Endothelial cell of umbilical vein (primary cell): ENCODE measurements at regions not wholly inside any gene's neighbourhood (a gene's known extent, or its start where the extent isn't known, plus 50 kb on each side); places are given as distances from the start of the nearest gene placed in this dataset.

Experiments used
- BruUV-seq: library from RNA; stranded (reverse); fragments of 400-500 nt; replicated peaks from 2 replicates; lab custom pipeline; 2021; lab: Mats Ljungman, UMichigan
- CTCF ChIA-PET: fragments of 300-600, 350-600 bp; sonication (Branson Sonifier 250); formaldehyde crosslinking; loops from one replicate; lab custom pipeline; 2021; ENCODE audit warnings: antibody characterized with exemption, inconsistent platforms; lab: Charles Lee
- POLR2A ChIA-PET: fragments of 300-600, 350-600 bp; sonication (Branson Sonifier 250); formaldehyde crosslinking; loops from one replicate; lab custom pipeline; 2021; ENCODE audit warnings: antibody characterized with exemption, inconsistent platforms; lab: Charles Lee
- DNase-seq: peaks from one replicate; pipeline ENCODE4 v3.0.0-alpha.2; 2011; ENCODE audit warnings: low read depth, low spot score
- FAIRE-seq: peaks from 2 replicates; lab custom pipeline; 2011; peaks lifted over from hg19 to GRCh38; lab: Jason Lieb, UNC
- H2AFZ ChIP-seq: 2 replicates; pipeline ENCODE4 v1.6.0; 2012; ENCODE audit warnings: low read depth, low read length, control low read depth, inconsistent platforms
- H3K27ac ChIP-seq: 2 replicates; pipeline ENCODE4 v1.5.1; 2011; ENCODE audit warnings: low read depth, mild to moderate bottlenecking, control low read depth, low read length, moderate library complexity; ENCODE audit not compliant: insufficient read depth
- H3K27me3 ChIP-seq, 2 experiments: 2 replicates each; pipeline versions ENCODE4 v1.6.0 to v1.6.1; 2011; ENCODE audit warnings: low read length in 2 of 2, mixed read lengths in 1 of 2; ENCODE audit not compliant: control insufficient read depth in 2 of 2, insufficient read depth in 2 of 2
- H3K36me3 ChIP-seq, 2 experiments: 2 replicates in 1 of 2; 3 replicates in 1 of 2; pipeline ENCODE4 v1.5.1; 2011; ENCODE audit warnings: low read length in 2 of 2, mild to moderate bottlenecking in 1 of 2, moderate library complexity in 1 of 2; ENCODE audit not compliant: control insufficient read depth in 2 of 2, insufficient read depth in 2 of 2; ENCODE audit errors: extremely low read depth in 1 of 2
- H3K4me1 ChIP-seq: 3 replicates; pipeline ENCODE4 v1.5.1; 2011; ENCODE audit warnings: mild to moderate bottlenecking, low read length; ENCODE audit not compliant: control insufficient read depth, insufficient read depth; ENCODE audit errors: extremely low read depth
- H3K4me2 ChIP-seq: 2 replicates; pipeline ENCODE4 v1.6.1; 2011; ENCODE audit warnings: low read length, control low read depth, mixed read lengths; ENCODE audit not compliant: insufficient read depth
- H3K4me3 ChIP-seq, 3 experiments: fragments of 200-600 bp in 1 of 3; sonication (generic), shearing (Covaris generic) in 1 of 3; replicated peaks in 1 of 3; 2 replicates each; pipeline ENCODE4 v1.5.1; 2011 to 2016; ENCODE audit warnings: control low read depth in 3 of 3, low read length in 3 of 3, mild to moderate bottlenecking in 2 of 3, inconsistent platforms in 1 of 3, low read depth in 1 of 3, moderate library complexity in 1 of 3; ENCODE audit not compliant: insufficient read depth in 1 of 3
- H3K79me2 ChIP-seq: 2 replicates; pipeline ENCODE4 v1.6.0; 2012; ENCODE audit warnings: low read length, inconsistent platforms; ENCODE audit not compliant: control insufficient read depth, insufficient read depth
- H3K9ac ChIP-seq: replicated peaks from 2 replicates; pipeline ENCODE3; 2011; ENCODE audit warnings: low read length, control low read depth; ENCODE audit not compliant: insufficient read depth; ENCODE audit errors: extremely low read depth
- H3K9me1 ChIP-seq: replicated peaks from 3 replicates; pipeline ENCODE4 v1.6.0; 2011; ENCODE audit warnings: mild to moderate bottlenecking, low read length; ENCODE audit not compliant: control insufficient read depth, insufficient read depth; ENCODE audit errors: extremely low read depth
- H3K9me3 ChIP-seq: replicated peaks from 2 replicates; pipeline ENCODE4 v1.5.1; 2012; ENCODE audit warnings: low read length, inconsistent platforms; ENCODE audit not compliant: control insufficient read depth, insufficient read depth
- H4K20me1 ChIP-seq: replicated peaks from 2 replicates; pipeline ENCODE3; 2011; ENCODE audit warnings: mild to moderate bottlenecking, low read length; ENCODE audit not compliant: control insufficient read depth, insufficient read depth; ENCODE audit errors: extremely low read depth
- EZH2 ChIP-seq: IDR thresholded peaks from 2 replicates; pipeline ENCODE4 v1.6.1; 2012; ENCODE audit warnings: borderline replicate concordance, low read depth, mild to moderate bottlenecking, moderate library complexity, low read length, inconsistent platforms; ENCODE audit not compliant: severe bottlenecking
- FOS ChIP-seq: IDR thresholded peaks from 2 replicates; pipeline ENCODE4 v1.6.1; 2011; ENCODE audit warnings: mild to moderate bottlenecking, low read length, moderate library complexity, borderline replicate concordance; ENCODE audit not compliant: insufficient read depth
- GATA2 ChIP-seq: IDR thresholded peaks from 2 replicates; pipeline ENCODE4 v1.7.0; 2011; ENCODE audit warnings: low read depth, mild to moderate bottlenecking, moderate library complexity, mixed read lengths, low read length; ENCODE audit not compliant: insufficient read length, insufficient read depth
- JUN ChIP-seq: IDR thresholded peaks from 2 replicates; pipeline ENCODE4 v1.6.1; 2011; ENCODE audit warnings: borderline replicate concordance, low read depth; ENCODE audit not compliant: insufficient read length, insufficient read depth
- MYC ChIP-seq: IDR thresholded peaks from one replicate; pipeline ENCODE4 v1.6.1; 2011; ENCODE audit warnings: mild to moderate bottlenecking, low read depth, low read length
- POLR2A ChIP-seq: IDR thresholded peaks from 2 replicates; pipeline ENCODE4 v1.6.1; 2012; ENCODE audit warnings: low read depth, mild to moderate bottlenecking, control low read depth, low read length
- POLR2AphosphoS5 ChIP-seq: IDR thresholded peaks from 2 replicates; pipeline ENCODE4 v1.6.1; 2012; ENCODE audit warnings: low read depth, mild to moderate bottlenecking, control low read depth, low read length, moderate library complexity; ENCODE audit not compliant: insufficient read depth
- dilution Hi-C: fragments of 300-500 bp; cut with MboI; formaldehyde crosslinking; loops from one replicate; pipeline ENCODE4 v1.15.0; 2019; ENCODE audit warnings: low sequenced_read_pairs; ENCODE audit not compliant: extremely low pct_ligation_motif_present
- intact Hi-C: fragments of 100-400 bp; cut with micrococcal nuclease; formaldehyde crosslinking; loops from one replicate; pipeline ENCODE4 v1.10.0; 2022
- TF ChIP-seq, protein P1 (sequence below): IDR thresholded peaks from 2 replicates; pipeline ENCODE4 v1.6.1; 2011; ENCODE audit not compliant: insufficient read depth, insufficient read length
- TF ChIP-seq, protein P2 (sequence below), 2 donors: IDR thresholded peaks; 1 replicate in 1 of 2; 2 replicates in 1 of 2; pipeline ENCODE4 v1.5.1; 2011; ENCODE audit warnings: low read length in 2 of 2, mild to moderate bottlenecking in 2 of 2, moderate library complexity in 2 of 2, control low read depth in 1 of 2, inconsistent platforms in 1 of 2, low read depth in 1 of 2; ENCODE audit not compliant: insufficient read depth in 1 of 2; ENCODE audit errors: extremely low read depth in 1 of 2

DNA sequence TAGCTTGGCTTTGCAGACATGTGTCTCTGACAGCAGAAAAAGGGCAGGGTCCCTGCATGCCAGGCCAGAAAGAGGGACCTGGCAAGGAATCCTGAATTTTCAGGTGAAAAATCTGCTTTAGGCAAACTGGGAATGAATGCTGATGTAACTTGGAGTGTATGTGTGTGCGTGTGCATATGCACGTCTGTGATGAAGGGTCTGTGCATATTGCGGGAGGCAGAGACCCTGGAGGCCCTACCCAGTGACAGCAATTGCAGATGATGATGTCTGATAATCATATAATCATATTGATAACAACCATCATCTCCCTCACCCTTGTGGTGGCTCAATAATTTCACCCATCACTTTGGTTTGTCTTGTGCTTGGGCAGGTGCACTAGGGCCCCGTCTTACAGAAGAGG is 80.7 kb upstream of the SDK2 start:
- dilution Hi-C loops: no loop called here
- TF ChIP-seq EZH2: no peak
- TF ChIP-seq, protein P1, sequence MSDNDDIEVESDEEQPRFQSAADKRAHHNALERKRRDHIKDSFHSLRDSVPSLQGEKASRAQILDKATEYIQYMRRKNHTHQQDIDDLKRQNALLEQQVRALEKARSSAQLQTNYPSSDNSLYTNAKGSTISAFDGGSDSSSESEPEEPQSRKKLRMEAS: no peak
- TF ChIP-seq POLR2AphosphoS5: no peak
- no peak for TF ChIP-seq JUN
- TF ChIP-seq, protein P2, sequence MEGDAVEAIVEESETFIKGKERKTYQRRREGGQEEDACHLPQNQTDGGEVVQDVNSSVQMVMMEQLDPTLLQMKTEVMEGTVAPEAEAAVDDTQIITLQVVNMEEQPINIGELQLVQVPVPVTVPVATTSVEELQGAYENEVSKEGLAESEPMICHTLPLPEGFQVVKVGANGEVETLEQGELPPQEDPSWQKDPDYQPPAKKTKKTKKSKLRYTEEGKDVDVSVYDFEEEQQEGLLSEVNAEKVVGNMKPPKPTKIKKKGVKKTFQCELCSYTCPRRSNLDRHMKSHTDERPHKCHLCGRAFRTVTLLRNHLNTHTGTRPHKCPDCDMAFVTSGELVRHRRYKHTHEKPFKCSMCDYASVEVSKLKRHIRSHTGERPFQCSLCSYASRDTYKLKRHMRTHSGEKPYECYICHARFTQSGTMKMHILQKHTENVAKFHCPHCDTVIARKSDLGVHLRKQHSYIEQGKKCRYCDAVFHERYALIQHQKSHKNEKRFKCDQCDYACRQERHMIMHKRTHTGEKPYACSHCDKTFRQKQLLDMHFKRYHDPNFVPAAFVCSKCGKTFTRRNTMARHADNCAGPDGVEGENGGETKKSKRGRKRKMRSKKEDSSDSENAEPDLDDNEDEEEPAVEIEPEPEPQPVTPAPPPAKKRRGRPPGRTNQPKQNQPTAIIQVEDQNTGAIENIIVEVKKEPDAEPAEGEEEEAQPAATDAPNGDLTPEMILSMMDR (IDR thresholded peaks at IDR 0.05; ENCODE audit: extremely low read depth in 1 of 2, insufficient read depth in 1 of 2, low read depth in 1 of 2, low read length in 2 of 2): no peak
- no peak for TF ChIP-seq POLR2A
- no peak for TF ChIP-seq FOS
- TF ChIP-seq MYC: no peak
- TF ChIP-seq GATA2: no peak
- Histone ChIP-seq H3K4me2 (no peak overlapping the region), H3K9me3 (no peaks in the 10 kb centered on the region), H3K4me3 (no peak overlapping the region), H3K9ac (no peak overlapping the region), H3K27ac (no peak overlapping the region), H3K9me1 (no peaks in the 10 kb centered on the region), H4K20me1 (no peaks in the 10 kb centered on the region), H2AFZ (no peak overlapping the region), H3K36me3 (no peaks in the 10 kb centered on the region), H3K4me1 (no peaks in the 10 kb centered on the region), H3K27me3 (no peaks in the 10 kb centered on the region), H3K79me2 (no peaks in the 10 kb centered on the region)
- DNase-seq (no peak), FAIRE-seq (no peak)
- CTCF ChIA-PET: no interaction called here
- intact Hi-C loops: no loop called here
- no TSS peak for BruUV-seq
- POLR2A ChIA-PET: no interaction called here
